ENCODE measurements at regions not wholly inside any gene's neighbourhood (a gene's known extent, or its start where the extent isn't known, plus 50 kb on each side); places are given as distances from the start of the nearest gene placed in this dataset.

DNA sequence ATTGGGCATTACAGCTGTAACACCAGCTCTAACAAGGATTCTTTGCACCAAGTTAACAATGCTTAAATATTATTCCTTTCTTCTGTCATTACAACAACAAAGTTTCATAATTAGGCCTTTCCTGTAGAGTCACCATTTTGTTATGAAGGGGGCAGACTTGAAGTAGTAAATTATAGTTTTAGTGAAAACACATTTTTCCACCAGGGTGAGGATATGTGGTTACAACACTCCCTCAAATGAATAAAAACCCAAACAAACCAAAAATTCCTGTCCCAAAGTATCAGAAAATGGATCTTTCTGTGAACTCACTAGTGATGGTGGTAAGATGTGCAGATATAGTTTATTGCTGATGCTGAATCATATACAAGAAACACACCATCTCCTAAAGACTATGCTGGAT is 250.5 kb upstream of the TUT7 start:
- Histone ChIP-seq H3K79me2 (ENCODE audit: insufficient read depth, low read length) (no peaks in the 10 kb centered on the region), H3K4me3 (ENCODE audit: insufficient read depth, low read length, poor library complexity, severe bottlenecking) (no peak overlapping the region), H3K4me2 (ENCODE audit: low read depth, low read length, poor library complexity, severe bottlenecking) (no peak overlapping the region), H4K20me1 (ENCODE audit: low read depth, low read length) (no peaks in the 10 kb centered on the region), H2AFZ (ENCODE audit: low read depth, low read length, severe bottlenecking) (no peak overlapping the region), H3K36me3 (ENCODE audit: low read length) (no peaks in the 10 kb centered on the region), H3F3A (ENCODE audit: insufficient read depth) (no peaks in the 10 kb centered on the region), H3K27me3 (ENCODE audit: low read length) (no peaks in the 10 kb centered on the region), H3K9me2 (replicated peaks; ENCODE audit: insufficient read depth, low read length) (no peaks in the 10 kb centered on the region), H3K9ac (ENCODE audit: low read length) (no peak overlapping the region), H3K9me3 (ENCODE audit: insufficient read depth, low read length) (no peaks in the 10 kb centered on the region), H3K27ac (ENCODE audit: low read depth, low read length) (no peak overlapping the region)
- TF ChIP-seq, protein P1, sequence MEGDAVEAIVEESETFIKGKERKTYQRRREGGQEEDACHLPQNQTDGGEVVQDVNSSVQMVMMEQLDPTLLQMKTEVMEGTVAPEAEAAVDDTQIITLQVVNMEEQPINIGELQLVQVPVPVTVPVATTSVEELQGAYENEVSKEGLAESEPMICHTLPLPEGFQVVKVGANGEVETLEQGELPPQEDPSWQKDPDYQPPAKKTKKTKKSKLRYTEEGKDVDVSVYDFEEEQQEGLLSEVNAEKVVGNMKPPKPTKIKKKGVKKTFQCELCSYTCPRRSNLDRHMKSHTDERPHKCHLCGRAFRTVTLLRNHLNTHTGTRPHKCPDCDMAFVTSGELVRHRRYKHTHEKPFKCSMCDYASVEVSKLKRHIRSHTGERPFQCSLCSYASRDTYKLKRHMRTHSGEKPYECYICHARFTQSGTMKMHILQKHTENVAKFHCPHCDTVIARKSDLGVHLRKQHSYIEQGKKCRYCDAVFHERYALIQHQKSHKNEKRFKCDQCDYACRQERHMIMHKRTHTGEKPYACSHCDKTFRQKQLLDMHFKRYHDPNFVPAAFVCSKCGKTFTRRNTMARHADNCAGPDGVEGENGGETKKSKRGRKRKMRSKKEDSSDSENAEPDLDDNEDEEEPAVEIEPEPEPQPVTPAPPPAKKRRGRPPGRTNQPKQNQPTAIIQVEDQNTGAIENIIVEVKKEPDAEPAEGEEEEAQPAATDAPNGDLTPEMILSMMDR (IDR thresholded peaks at IDR 0.05; ENCODE audit: insufficient read depth, low read length, poor library complexity, severe bottlenecking) = no peak
- no peak for TF ChIP-seq EZH2phosphoT487 (conservative IDR thresholded peaks at IDR 0.05; ENCODE audit: low read length)

DNA sequence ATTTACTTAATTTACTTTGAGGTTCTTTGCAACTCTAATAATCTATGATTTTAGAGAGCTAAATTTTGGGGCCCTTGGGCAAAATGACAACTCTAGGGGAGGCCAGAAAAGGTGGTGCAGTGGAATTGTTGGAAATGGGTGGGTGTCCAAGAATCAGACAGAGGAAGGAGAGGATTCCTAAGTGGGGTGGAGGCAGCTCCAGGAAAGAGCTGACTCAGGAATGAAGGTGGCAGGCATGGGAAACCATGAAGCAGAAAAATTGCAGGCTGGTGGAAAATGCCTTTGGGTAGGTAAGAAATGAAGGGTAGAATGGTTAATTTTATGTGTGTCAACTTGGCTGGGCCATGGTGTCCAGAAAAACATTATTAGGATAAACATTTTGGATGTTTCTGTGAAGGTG is 248.5 kb upstream of the TUT7 start:
- H3K4me3 ChIP-seq (ENCODE audit: insufficient read depth, low read length, poor library complexity, severe bottlenecking) = no peak overlapping the region
- no peak for TF ChIP-seq EZH2phosphoT487 (conservative IDR thresholded peaks at IDR 0.05; ENCODE audit: low read length)
- TF ChIP-seq, protein P1 (IDR thresholded peaks at IDR 0.05; ENCODE audit: insufficient read depth, low read length, poor library complexity, severe bottlenecking) = no peak
- H3K4me2 ChIP-seq (ENCODE audit: low read depth, low read length, poor library complexity, severe bottlenecking) = no peak overlapping the region
- H3K9me3 ChIP-seq (ENCODE audit: insufficient read depth, low read length) = no peaks in the 10 kb centered on the region
- no peaks in the 10 kb centered on the region for H4K20me1 ChIP-seq (ENCODE audit: low read depth, low read length)
- H3K9me2 ChIP-seq (replicated peaks; ENCODE audit: insufficient read depth, low read length) = no peaks in the 10 kb centered on the region
- H2AFZ ChIP-seq (ENCODE audit: low read depth, low read length, severe bottlenecking) = no peak overlapping the region
- no peaks in the 10 kb centered on the region for H3K36me3 ChIP-seq (ENCODE audit: low read length)
- H3K27ac ChIP-seq (ENCODE audit: low read depth, low read length) = no peak overlapping the region
- H3K27me3 ChIP-seq (ENCODE audit: low read length) = no peaks in the 10 kb centered on the region
- H3K79me2 ChIP-seq (ENCODE audit: insufficient read depth, low read length) = no peaks in the 10 kb centered on the region
- no peak overlapping the region for H3K9ac ChIP-seq (ENCODE audit: low read length)
- H3F3A ChIP-seq (ENCODE audit: insufficient read depth) = no peaks in the 10 kb centered on the region

DNA sequence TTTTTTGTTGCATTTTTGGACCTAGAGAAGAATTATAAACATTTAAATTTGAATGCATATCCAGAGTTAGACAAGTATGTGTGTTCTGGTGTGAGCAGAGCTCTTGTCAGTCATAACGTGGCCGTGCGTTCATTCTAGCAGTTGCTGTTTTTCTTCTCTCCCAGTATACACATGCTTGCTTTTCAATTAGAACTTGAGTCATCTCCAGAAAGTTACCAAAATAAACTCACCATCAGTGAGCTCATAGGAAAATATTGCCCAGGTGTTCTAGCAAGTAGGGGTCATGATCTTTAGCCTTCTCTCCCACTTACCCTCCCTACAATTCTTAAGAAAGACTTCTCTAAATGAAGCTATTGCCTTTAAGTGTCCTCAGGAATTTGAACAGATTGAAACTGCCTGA is 247.5 kb upstream of the TUT7 start:
- H4K20me1 ChIP-seq (ENCODE audit: low read depth, low read length) = no peaks in the 10 kb centered on the region
- no peaks in the 10 kb centered on the region for H3K36me3 ChIP-seq (ENCODE audit: low read length)
- no peak overlapping the region for H3K4me2 ChIP-seq (ENCODE audit: low read depth, low read length, poor library complexity, severe bottlenecking)
- H3K27ac ChIP-seq (ENCODE audit: low read depth, low read length) = no peak overlapping the region
- no peaks in the 10 kb centered on the region for H3K9me3 ChIP-seq (ENCODE audit: insufficient read depth, low read length)
- H2AFZ ChIP-seq (ENCODE audit: low read depth, low read length, severe bottlenecking) = no peak overlapping the region
- no peak overlapping the region for H3K9ac ChIP-seq (ENCODE audit: low read length)
- H3F3A ChIP-seq (ENCODE audit: insufficient read depth) = no peaks in the 10 kb centered on the region
- no peak overlapping the region for H3K4me3 ChIP-seq (ENCODE audit: insufficient read depth, low read length, poor library complexity, severe bottlenecking)
- no peaks in the 10 kb centered on the region for H3K27me3 ChIP-seq (ENCODE audit: low read length)
- no peaks in the 10 kb centered on the region for H3K79me2 ChIP-seq (ENCODE audit: insufficient read depth, low read length)
- TF ChIP-seq EZH2phosphoT487 (conservative IDR thresholded peaks at IDR 0.05; ENCODE audit: low read length) = no peak
- no peaks in the 10 kb centered on the region for H3K9me2 ChIP-seq (replicated peaks; ENCODE audit: insufficient read depth, low read length)

DNA sequence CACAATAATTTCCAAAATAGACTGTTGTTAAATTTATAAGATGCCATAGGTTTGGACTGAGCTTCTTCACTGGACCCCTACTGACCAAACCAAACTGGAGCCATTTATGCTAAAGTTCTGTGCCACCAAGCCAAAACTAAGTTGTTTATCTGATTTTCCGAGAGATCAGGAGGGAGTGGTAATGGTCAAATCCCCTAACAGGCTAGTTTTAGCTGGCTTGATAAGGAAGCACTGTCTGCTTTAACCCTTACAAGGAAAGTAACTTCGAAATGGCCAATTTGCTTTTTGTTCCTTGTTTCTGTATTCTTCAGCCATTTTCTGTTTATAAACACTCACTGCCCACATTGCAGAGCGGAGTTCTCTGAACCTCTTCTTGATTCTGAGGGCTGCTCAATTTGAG is 246.8 kb upstream of the TUT7 start:
- H3K9ac ChIP-seq (ENCODE audit: low read length) = no peak overlapping the region
- TF ChIP-seq, protein P1 (IDR thresholded peaks at IDR 0.05; ENCODE audit: insufficient read depth, low read length, poor library complexity, severe bottlenecking) = no peak
- no peak for TF ChIP-seq EZH2phosphoT487 (conservative IDR thresholded peaks at IDR 0.05; ENCODE audit: low read length)
- no peak overlapping the region for H2AFZ ChIP-seq (ENCODE audit: low read depth, low read length, severe bottlenecking)
- no peaks in the 10 kb centered on the region for H3K36me3 ChIP-seq (ENCODE audit: low read length)
- H3F3A ChIP-seq (ENCODE audit: insufficient read depth) = no peaks in the 10 kb centered on the region
- H3K79me2 ChIP-seq (ENCODE audit: insufficient read depth, low read length) = no peaks in the 10 kb centered on the region
- H3K9me3 ChIP-seq (ENCODE audit: insufficient read depth, low read length) = no peaks in the 10 kb centered on the region
- no peak overlapping the region for H3K4me2 ChIP-seq (ENCODE audit: low read depth, low read length, poor library complexity, severe bottlenecking)
- H3K4me3 ChIP-seq (ENCODE audit: insufficient read depth, low read length, poor library complexity, severe bottlenecking) = no peak overlapping the region
- no peak overlapping the region for H3K27ac ChIP-seq (ENCODE audit: low read depth, low read length)
- H3K9me2 ChIP-seq (replicated peaks; ENCODE audit: insufficient read depth, low read length) = no peaks in the 10 kb centered on the region
- no peaks in the 10 kb centered on the region for H4K20me1 ChIP-seq (ENCODE audit: low read depth, low read length)
- H3K27me3 ChIP-seq (ENCODE audit: low read length) = no peaks in the 10 kb centered on the region
